ENCODE measurements at regions not wholly inside any gene's neighbourhood (a gene's known extent, or its start where the extent isn't known, plus 50 kb on each side); places are given as distances from the start of the nearest gene placed in this dataset.
"Not testable (repeated sequence)": the region's sequence is repeated elsewhere in the genome, so short reads cannot be mapped to it uniquely, and the experiment has no call there.

GRCh38 chr5:42242210-42242609 lies 181.0 kb upstream of the GHR start:
- no peak for ATAC-seq
- Histone ChIP-seq H3K27ac (no peak overlapping the region), H3K4me1 (no peaks in the 10 kb centered on the region), H3K9me3 (no peaks in the 10 kb centered on the region), H3K27me3 (no peaks in the 10 kb centered on the region), H3K4me3 (no peak overlapping the region), H3K36me3 (no peaks in the 10 kb centered on the region)
- DNase-seq, result no peak
- FAIRE-seq, result no peak
- intact Hi-C loops (cut with DNase I), result no loop called here
- TF ChIP-seq CTCF (IDR thresholded peaks at IDR 0.05), result no peak
- 32 to 50% methylated on average over 1 of the region's 1 CpG for WGBS, 2 donors

GRCh38 chr5:42242881-42243485 lies 180.3 kb upstream of the GHR start:
- ATAC-seq (peak in 1 of 4 donors; percentile 47), FAIRE-seq (no peak), DNase-seq (no peak)
- intact Hi-C loops (cut with DNase I), result no loop called here
- Histone ChIP-seq H3K36me3 (no peaks in the 10 kb centered on the region), H3K9me3 (no peaks in the 10 kb centered on the region), H3K27me3 (no peaks in the 10 kb centered on the region), H3K27ac (no peak overlapping the region), H3K4me3 (no peak overlapping the region), H3K4me1 (no peaks in the 10 kb centered on the region)
- TF ChIP-seq CTCF (IDR thresholded peaks at IDR 0.05), result no peak
- 43 to 55% methylated on average over 5 of the region's 5 CpGs for WGBS, 2 donors

GRCh38 chr5:42252306-42252705 lies 170.9 kb upstream of the GHR start:
- Histone ChIP-seq H3K36me3 (no peaks in the 10 kb centered on the region), H3K27me3 (no peaks in the 10 kb centered on the region), H3K4me1 (no peaks in the 10 kb centered on the region), H3K27ac (no peak overlapping the region), H3K4me3 (no peak overlapping the region), H3K9me3 (no peaks in the 10 kb centered on the region)
- DNase-seq, result no peak
- intact Hi-C loops (cut with DNase I), result no loop called here
- no peak for TF ChIP-seq CTCF (IDR thresholded peaks at IDR 0.05)
- 77 to 87% methylated on average over 5 of the region's 5 CpGs for WGBS, 2 donors
- no peak for FAIRE-seq
- ATAC-seq, result no peak

- H3K27ac ChIP-seq; ATAC-seq; H3K4me1 ChIP-seq; H3K27me3 ChIP-seq; H3K9me3 ChIP-seq; intact Hi-C loops (cut with DNase I); FAIRE-seq; H3K36me3 ChIP-seq; H3K4me3 ChIP-seq: not testable (repeated sequence)
- 78 to 86% methylated on average over 12 of the region's 12 CpGs for WGBS, 2 donors
- DNase-seq, result peak in 1 of 6 donors; percentile 21
Measured at GRCh38 chr5:42259914-42260313, 163.3 kb upstream of the GHR start.

- ATAC-seq, result no peak
- no peak for FAIRE-seq
- Histone ChIP-seq H3K36me3 (no peaks in the 10 kb centered on the region), H3K4me3 (no peak overlapping the region), H3K27me3 (no peaks in the 10 kb centered on the region), H3K27ac (no peak overlapping the region), H3K4me1 (no peaks in the 10 kb centered on the region), H3K9me3 (no peaks in the 10 kb centered on the region)
- no peak for TF ChIP-seq CTCF (IDR thresholded peaks at IDR 0.05)
- intact Hi-C loops (cut with DNase I), result no loop called here
- no peak for DNase-seq
Measured at GRCh38 chr5:42267091-42267490, 156.1 kb upstream of the GHR start.

- not testable (repeated sequence) for FAIRE-seq, ATAC-seq
- 59 to 71% methylated on average over 1 of the region's 1 CpG for WGBS, 2 donors
Measured at GRCh38 chr5:42268170-42268569, 155.1 kb upstream of the GHR start.

More at GRCh38 chr5:42268170-42268569, 155.1 kb upstream of the GHR start:
- intact Hi-C loops (cut with DNase I); H3K9me3 ChIP-seq; H3K27me3 ChIP-seq; H3K4me3 ChIP-seq; DNase-seq; H3K4me1 ChIP-seq; H3K27ac ChIP-seq; H3K36me3 ChIP-seq: not testable (repeated sequence)

Measured in pancreas (tissue), 10 donors.